Common myeloid progenitor, CD34-positive (primary cell): ENCODE measurements at regions not wholly inside any gene's neighbourhood (a gene's known extent, or its start where the extent isn't known, plus 50 kb on each side); places are given as distances from the start of the nearest gene placed in this dataset.

Experiments used
- CTCF ChIA-PET: fragments of 350-600 bp; sonication (Branson Sonifier 250); formaldehyde crosslinking; loops from one replicate; lab custom pipeline; 2021; ENCODE audit warnings: antibody characterized with exemption; lab: Charles Lee
- POLR2A ChIA-PET: fragments of 350-600 bp; sonication (Branson Sonifier 250); formaldehyde crosslinking; loops from one replicate; lab custom pipeline; 2021; ENCODE audit warnings: antibody characterized with exemption; lab: Charles Lee
- DNase-seq, 3 donors: peaks; one replicate each; pipeline versions ENCODE4 v3.0.0 to v3.0.0-alpha.2; 2013
- H3K27ac ChIP-seq, 2 experiments: 1 replicate in 1 of 2; 2 replicates in 1 of 2; pipeline ENCODE4 v1.7.0; 2013; ENCODE audit warnings: inconsistent platforms in 2 of 2, low read length in 2 of 2, mild to moderate bottlenecking in 2 of 2, low read depth in 1 of 2, moderate library complexity in 1 of 2; ENCODE audit not compliant: severe bottlenecking in 2 of 2, insufficient read depth in 1 of 2, poor library complexity in 1 of 2
- H3K27me3 ChIP-seq, 5 experiments: replicated peaks in 2 of 5; 1 replicate in 3 of 5; 2 replicates in 2 of 5; pipeline versions ENCODE4 v1.6.1 to v1.7.0; 2013; ENCODE audit warnings: low read length in 4 of 5, mild to moderate bottlenecking in 2 of 5, moderate library complexity in 2 of 5, inconsistent platforms in 1 of 5; ENCODE audit not compliant: insufficient read depth in 5 of 5, control insufficient read depth in 4 of 5
- H3K36me3 ChIP-seq, 4 experiments: 1 replicate in 2 of 4; 2 replicates in 2 of 4; pipeline versions ENCODE4 v1.6.1 to v1.7.0; 2013; ENCODE audit warnings: low read length in 3 of 4, control low read depth in 1 of 4, mild to moderate bottlenecking in 1 of 4; ENCODE audit not compliant: control insufficient read depth in 4 of 4, insufficient read depth in 4 of 4
- H3K4me1 ChIP-seq, 4 experiments: 1 replicate in 3 of 4; 2 replicates in 1 of 4; pipeline versions ENCODE4 v1.6.1 to v1.7.1; 2013; ENCODE audit warnings: low read length in 3 of 4, mild to moderate bottlenecking in 3 of 4, control low read depth in 1 of 4, inconsistent platforms in 1 of 4, moderate library complexity in 1 of 4; ENCODE audit not compliant: control insufficient read depth in 4 of 4, insufficient read depth in 4 of 4; ENCODE audit errors: control extremely low read depth in 1 of 4
- H3K4me3 ChIP-seq, 7 experiments: 1 replicate in 4 of 7; 2 replicates in 3 of 7; pipeline versions ENCODE4 v1.5.1 to v1.7.0; 2013; ENCODE audit warnings: mild to moderate bottlenecking in 7 of 7, low read length in 6 of 7, moderate library complexity in 6 of 7, inconsistent platforms in 2 of 7, low read depth in 2 of 7, control low read depth in 1 of 7; ENCODE audit not compliant: insufficient read depth in 4 of 7, control insufficient read depth in 1 of 7; ENCODE audit errors: extremely low read depth in 1 of 7
- H3K9me3 ChIP-seq, 5 experiments: 1 replicate in 4 of 5; 2 replicates in 1 of 5; pipeline versions ENCODE4 v1.6.1 to v1.7.1; 2013; ENCODE audit warnings: low read length in 4 of 5, mild to moderate bottlenecking in 2 of 5, inconsistent platforms in 1 of 5, low read depth in 1 of 5, moderate library complexity in 1 of 5; ENCODE audit not compliant: control insufficient read depth in 4 of 5, insufficient read depth in 2 of 5; ENCODE audit errors: control extremely low read depth in 1 of 5
- WGBS: methylation state at CpG from one replicate; pipeline ENCODE4 v1.1.5; 2013; ENCODE audit not compliant: insufficient coverage; 5-methylcytosine and 5-hydroxymethylcytosine counted together

DNA sequence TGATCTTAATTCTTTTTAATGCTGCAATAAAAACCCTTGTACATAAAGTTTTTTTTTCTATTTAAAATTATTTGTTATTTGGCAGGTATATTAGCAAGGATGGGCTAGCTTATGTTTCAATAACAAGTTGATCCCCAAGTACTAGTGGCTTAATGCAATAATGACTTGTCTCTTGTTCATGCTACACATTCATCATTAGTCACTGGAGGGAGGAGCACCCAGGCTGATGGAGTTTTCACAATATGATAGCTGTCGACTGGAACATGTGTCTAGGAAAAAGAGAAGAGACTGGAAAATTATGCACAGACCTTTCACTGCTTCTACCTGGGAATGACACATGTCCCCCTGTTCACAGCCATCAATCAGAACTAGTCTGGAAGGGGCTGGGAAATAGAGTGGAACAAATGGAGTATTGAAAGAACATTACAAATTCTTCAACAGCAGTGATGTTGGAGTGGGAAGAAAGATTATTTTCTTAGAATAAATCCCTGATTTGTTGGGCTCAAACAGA lies 387.9 kb upstream of the RPS6KA3 start:
- H3K27ac ChIP-seq = no peak overlapping the region
- POLR2A ChIA-PET = no interaction called here

DNA sequence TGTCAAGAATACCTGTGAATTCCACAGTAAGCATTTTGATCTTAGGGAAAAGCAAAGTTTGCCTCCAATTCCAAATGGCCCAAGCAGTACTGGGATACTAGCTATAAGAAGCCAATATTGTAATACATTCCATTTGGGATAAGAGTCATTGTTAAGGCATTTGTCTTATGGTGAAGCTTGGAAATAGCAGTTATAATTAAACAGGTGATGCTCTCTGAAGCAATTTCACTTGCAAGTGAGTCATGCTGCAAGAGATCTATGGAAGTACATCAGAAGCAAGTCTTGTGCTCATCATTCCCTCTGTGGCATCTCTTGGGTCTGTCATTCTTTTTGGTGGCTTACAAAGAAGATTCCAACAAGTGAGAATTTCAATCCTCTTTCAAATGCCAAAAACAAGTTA lies 386.4 kb upstream of the RPS6KA3 start:
- no peak overlapping the region for H3K27ac ChIP-seq
- H3K9me3 ChIP-seq = no peaks in the 10 kb centered on the region
- no peaks in the 10 kb centered on the region for H3K4me1 ChIP-seq
- ChIA-PET POLR2A (no interaction called here), CTCF (no interaction called here)
- no peak overlapping the region for H3K4me3 ChIP-seq
- H3K36me3 ChIP-seq = no peaks in the 10 kb centered on the region
- no peaks in the 10 kb centered on the region for H3K27me3 ChIP-seq
- no peak for DNase-seq

More for the DNA sequence above, 387.9 kb upstream of the RPS6KA3 start:
- Histone ChIP-seq H3K4me3 (no peak overlapping the region), H3K27me3 (no peaks in the 10 kb centered on the region), H3K4me1 (no peaks in the 10 kb centered on the region), H3K36me3 (no peaks in the 10 kb centered on the region), H3K9me3 (no peaks in the 10 kb centered on the region)
- CTCF ChIA-PET = no interaction called here
- DNase-seq = no peak
- 67% methylated on average over 1 of the region's 1 CpG for WGBS

DNA sequence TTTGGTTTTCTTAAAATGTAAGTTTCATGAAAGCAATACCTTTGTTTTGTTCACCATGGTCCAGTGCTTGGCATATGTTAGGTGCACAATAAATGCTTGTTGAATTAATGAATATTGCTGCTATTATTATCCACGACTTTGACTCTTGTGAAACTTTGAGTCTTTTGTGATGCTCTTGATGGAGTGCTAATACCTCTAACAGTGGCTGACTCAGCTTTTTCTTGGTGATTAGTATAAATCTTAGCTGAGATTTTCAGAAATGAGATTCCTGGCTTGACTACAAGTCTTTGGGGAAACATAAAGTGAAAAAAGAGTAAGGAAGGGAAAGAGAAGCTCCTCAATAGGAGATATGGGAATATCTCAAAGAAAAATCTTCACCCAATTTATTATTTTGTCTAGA lies 375.2 kb upstream of the RPS6KA3 start:
- no peak overlapping the region for H3K4me3 ChIP-seq
- H3K27ac ChIP-seq = no peak overlapping the region
- H3K9me3 ChIP-seq = no peaks in the 10 kb centered on the region
- POLR2A ChIA-PET = no interaction called here
- 83% methylated on average over 1 of the region's 1 CpG for WGBS
- no peaks in the 10 kb centered on the region for H3K36me3 ChIP-seq
- CTCF ChIA-PET = no interaction called here
- DNase-seq = no peak
- H3K27me3 ChIP-seq = no peaks in the 10 kb centered on the region
- no peaks in the 10 kb centered on the region for H3K4me1 ChIP-seq

DNA sequence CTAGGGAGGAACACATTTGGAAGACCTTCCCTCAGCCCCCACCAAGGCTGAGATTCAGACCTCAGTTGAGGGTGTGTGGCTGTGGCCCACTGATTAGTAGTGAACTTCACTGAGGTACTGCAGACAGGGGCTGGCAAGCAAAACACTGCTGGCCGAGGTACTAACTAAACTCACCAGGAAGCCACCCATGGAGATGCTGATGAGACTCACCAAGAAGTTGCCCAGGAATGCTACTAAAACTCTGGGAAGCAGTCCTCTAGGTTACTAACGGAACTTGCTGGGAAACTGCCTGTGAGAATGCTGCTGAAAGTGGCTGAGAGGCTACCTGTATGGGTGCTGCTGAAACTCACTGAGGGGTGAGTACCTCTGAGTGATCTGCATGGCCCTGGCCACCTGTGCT lies 372.4 kb upstream of the RPS6KA3 start:
- WGBS = 60% methylated on average over 2 of the region's 2 CpGs
- CTCF ChIA-PET = no interaction called here
- Histone ChIP-seq H3K4me1 (no peaks in the 10 kb centered on the region), H3K27me3 (no peaks in the 10 kb centered on the region), H3K4me3 (no peak overlapping the region), H3K36me3 (no peaks in the 10 kb centered on the region), H3K27ac (no peak overlapping the region), H3K9me3 (no peaks in the 10 kb centered on the region)
- POLR2A ChIA-PET = no interaction called here
- no peak for DNase-seq

DNA sequence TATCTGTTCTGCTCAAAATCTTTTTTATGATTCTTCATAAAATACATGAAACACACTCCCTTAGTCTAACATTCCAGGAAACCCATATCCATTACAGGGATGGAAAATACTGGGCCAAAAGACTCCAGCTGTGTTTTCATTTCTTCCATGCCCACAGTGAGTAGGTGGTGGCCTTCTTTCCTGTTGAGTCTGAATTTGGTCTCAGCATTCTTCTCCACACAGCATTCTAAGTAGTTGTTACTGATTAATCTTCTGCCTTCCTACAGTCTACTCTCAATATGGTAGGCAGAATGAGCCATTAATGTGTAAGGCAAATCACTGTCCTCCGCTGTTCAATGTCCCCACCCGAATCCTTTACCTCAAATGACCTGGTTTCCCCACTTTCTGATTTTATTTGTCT lies 370.6 kb upstream of the RPS6KA3 start:
- Histone ChIP-seq H3K27ac (no peak overlapping the region), H3K27me3 (no peaks in the 10 kb centered on the region), H3K9me3 (no peaks in the 10 kb centered on the region), H3K4me1 (no peaks in the 10 kb centered on the region), H3K36me3 (no peaks in the 10 kb centered on the region), H3K4me3 (no peak overlapping the region)
- DNase-seq = no peak
- CTCF ChIA-PET = no interaction called here
- POLR2A ChIA-PET = no interaction called here
- WGBS = 89% methylated on average over 2 of the region's 2 CpGs

DNA sequence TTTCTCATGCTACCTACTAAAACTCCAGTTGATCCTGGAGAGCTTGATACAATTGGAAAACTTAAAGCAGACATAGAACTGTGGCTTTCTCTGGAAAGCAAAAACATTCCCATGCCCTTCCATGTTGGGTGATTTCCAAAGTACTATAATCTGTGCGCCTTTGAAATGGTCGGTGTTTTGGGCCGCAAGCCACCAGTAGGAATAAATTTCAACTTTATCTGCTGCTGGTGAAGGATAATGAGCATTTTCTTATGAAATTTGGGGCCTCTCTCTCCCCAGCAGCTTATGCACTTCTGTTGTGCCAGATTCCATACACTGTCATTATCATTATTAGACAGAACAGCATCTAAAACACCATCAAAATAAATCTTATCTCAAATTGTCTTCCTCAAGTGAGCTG lies 366.7 kb upstream of the RPS6KA3 start:
- CTCF ChIA-PET = no interaction called here
- Histone ChIP-seq H3K27ac (no peak overlapping the region), H3K27me3 (peaks cover 0 to 2% (median 0%) of the 10 kb centered on the region in 5 experiments), H3K36me3 (no peaks in the 10 kb centered on the region), H3K4me3 (no peak overlapping the region), H3K4me1 (no peaks in the 10 kb centered on the region), H3K9me3 (no peaks in the 10 kb centered on the region)
- POLR2A ChIA-PET = no interaction called here
- WGBS = 86% methylated on average over 2 of the region's 3 CpGs
- DNase-seq = no peak

DNA sequence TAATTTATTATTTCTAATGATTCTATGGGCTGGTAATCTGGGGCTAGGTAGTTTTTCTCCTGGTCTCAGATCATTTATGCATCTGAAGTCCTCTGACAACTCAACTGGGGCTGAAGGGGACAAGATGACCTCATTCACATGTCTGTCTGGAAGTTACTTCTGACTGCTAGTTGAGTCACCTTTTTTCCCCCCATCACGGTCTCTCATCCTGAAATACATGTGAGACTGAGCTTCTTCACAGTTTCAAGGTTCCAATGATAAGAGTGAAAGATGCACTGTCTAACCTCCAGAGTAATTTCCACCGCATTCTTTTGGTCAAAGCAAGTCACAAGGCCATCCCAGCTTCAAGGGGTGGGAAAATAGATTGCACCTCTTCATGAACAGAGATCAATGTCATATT lies 356.7 kb upstream of the RPS6KA3 start:
- ChIA-PET POLR2A (no interaction called here), CTCF (no interaction called here)
- Histone ChIP-seq H3K36me3 (no peaks in the 10 kb centered on the region), H3K27me3 (peaks cover 0 to 3% (median 0%) of the 10 kb centered on the region in 5 experiments), H3K4me3 (no peak overlapping the region), H3K9me3 (no peaks in the 10 kb centered on the region), H3K4me1 (no peaks in the 10 kb centered on the region), H3K27ac (no peak overlapping the region)
- WGBS = 57% methylated on average over 2 of the region's 2 CpGs
- no peak for DNase-seq
